ENCODE measurements at regions not wholly inside any gene's neighbourhood (a gene's known extent, or its start where the extent isn't known, plus 50 kb on each side); places are given as distances from the start of the nearest gene placed in this dataset.
"Not testable (repeated sequence)": the region's sequence is repeated elsewhere in the genome, so short reads cannot be mapped to it uniquely, and the experiment has no call there.

GRCh38 chr17:30624180-30624579 lies 147.0 kb downstream of the GOSR1 start:
- DNase-seq: not testable (repeated sequence)

GRCh38 chr17:30609682-30610081 lies 132.5 kb downstream of the GOSR1 start:
- not testable (repeated sequence) for DNase-seq

GRCh38 chr17:30605523-30605922 lies 128.3 kb downstream of the GOSR1 start:
- no peak for DNase-seq

GRCh38 chr17:30605027-30605426 lies 127.8 kb downstream of the GOSR1 start:
- no peak for DNase-seq

DNA sequence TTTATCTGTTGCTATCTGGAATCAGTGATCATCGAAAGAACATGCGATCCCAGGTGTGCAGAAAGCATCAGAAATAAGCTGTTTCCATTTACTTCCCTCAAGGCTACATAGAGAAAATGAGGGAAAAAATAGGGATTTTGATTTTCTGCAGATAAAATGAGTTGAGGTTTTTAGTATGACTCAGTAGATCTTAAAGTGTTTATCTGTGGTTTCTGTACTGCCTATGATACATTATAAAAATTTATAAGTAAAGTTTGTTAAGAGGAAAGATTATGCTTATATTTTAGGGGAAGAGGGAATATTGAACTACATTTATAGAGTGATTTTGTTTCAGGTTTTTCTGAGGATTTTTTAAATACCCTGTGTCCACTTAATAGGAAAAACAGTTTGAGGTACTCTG lies 125.2 kb downstream of the GOSR1 start:
- not testable (repeated sequence) for DNase-seq

DNA sequence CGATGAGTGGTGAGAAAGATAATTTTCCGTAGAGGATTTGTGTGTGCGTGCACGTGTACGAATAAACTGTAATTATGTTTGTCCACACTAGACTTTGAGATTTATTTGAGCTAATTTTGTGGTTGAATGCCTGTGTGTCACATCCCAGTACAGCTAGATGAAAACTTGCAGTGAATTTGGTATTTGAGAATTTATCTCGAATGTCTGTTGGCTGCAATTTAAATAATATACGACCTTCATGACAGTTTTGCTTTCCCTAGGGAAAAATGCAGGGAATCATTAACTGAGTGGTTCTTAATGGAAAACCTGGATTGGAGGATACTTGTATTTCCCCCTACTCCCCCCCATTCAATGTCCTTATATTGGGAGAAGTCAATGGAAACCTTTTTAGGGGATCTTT lies 124.8 kb downstream of the GOSR1 start:
- not testable (repeated sequence) for DNase-seq

GRCh38 chr17:30600830-30601494 lies 123.8 kb downstream of the GOSR1 start:
- no peak for DNase-seq

DNA sequence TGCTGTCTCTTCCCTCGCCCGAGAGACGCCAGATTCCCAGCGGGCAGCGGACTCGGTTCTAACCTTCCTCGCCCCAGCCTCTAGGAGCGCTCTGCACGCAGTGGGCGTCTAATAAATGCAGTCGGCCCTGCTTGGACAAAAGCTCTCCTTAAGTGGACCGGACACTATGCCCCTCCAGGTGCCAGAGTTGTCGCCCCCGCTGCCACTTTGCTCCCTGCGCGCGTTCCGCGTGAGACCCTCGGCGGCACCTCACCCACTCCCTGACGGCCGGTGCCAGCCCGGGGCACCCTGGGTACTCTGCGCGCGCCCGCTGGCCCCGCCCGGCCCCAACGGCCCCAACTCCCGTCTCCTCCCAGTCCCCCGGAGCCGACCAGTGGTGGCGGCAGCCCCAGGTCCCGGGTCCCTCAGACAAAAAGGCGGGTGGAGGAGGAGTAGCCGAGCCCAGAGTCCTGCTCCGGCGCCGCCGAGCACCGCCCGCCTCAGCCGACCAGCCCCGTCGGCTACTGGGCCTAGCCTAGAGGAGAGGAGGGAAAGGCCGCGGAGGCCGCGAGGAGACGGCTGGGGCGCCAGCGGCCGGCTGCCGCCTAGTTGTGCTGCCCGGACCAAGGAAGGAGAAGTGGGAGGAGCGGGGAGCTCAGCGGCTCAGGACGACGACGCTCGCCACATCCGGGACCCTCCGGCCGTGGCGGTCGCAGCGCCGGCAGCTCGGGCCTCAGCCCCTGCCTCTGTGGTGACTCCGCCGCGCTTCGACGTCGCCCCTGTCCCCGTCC lies 123.0 kb downstream of the GOSR1 start:
- DNase-seq: peak; percentile 60

GRCh38 chr17:30599428-30600059 lies 122.3 kb downstream of the GOSR1 start:
- DNase-seq: no peak

DNA sequence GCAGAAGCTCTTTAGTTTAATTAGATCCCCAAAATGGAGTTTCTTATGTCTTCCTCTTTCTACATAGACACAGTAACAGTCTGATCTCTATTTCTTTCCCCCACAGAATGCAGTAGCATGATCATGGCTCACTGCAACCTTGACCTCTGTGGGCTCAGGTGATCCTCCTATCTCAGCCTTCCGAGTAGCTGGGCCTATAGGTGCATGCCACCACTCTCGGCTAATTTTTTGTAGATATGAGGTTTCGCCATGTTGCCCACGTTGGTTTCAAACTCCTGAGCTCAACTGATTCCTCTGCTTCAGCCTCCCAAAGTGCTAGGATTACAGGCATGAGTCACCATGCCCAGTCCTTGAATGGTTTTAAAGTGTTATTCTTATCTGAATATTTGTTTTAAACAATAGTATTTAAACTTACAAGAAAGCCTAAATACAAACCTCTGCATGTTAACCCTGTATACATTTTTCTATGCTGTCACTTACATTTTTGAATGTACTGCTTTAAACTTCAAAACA lies 120.6 kb downstream of the GOSR1 start:
- DNase-seq: no peak

- DNase-seq: not testable (repeated sequence)
These were observed 120.0 kb downstream of the GOSR1 start for GRCh38 chr17:30596948-30597775.

- DNase-seq: not testable (repeated sequence)
These were observed 117.8 kb downstream of the GOSR1 start for GRCh38 chr17:30594953-30595371.

DNA sequence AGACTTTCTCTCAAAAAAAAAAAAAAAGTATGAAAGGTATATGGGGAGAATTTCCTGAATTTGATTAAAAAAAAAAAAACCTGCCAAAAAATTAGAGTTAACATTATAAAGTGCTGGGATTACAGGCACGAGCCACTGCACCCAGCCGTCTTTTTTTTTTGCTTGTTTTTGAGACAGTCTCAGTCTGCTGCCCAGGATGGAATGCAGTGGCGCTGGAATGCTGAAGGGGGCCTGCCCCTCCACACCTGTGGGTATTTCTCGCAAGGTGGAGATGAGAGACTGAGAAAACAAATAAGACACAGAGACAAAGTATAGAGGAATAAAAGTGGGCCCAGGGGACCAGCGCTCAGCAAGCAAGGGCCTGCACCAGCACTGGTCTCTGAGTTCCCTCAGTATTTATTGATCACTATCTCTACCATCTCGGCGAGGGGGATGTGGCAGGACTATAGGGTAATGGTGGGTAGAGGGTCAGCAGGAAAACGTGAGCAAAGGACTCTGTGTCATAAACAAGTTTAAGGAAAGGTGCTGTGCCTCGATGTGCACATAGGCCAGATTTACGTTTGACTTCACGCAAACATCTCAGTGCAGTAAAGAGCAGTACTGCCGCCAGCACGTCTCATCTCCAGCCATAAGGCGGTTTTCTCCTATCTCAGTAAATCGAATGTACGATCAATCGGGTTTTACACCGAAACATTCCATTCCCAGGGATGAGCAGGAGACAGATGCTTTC lies 117.2 kb downstream of the GOSR1 start:
- DNase-seq: no peak

DNA sequence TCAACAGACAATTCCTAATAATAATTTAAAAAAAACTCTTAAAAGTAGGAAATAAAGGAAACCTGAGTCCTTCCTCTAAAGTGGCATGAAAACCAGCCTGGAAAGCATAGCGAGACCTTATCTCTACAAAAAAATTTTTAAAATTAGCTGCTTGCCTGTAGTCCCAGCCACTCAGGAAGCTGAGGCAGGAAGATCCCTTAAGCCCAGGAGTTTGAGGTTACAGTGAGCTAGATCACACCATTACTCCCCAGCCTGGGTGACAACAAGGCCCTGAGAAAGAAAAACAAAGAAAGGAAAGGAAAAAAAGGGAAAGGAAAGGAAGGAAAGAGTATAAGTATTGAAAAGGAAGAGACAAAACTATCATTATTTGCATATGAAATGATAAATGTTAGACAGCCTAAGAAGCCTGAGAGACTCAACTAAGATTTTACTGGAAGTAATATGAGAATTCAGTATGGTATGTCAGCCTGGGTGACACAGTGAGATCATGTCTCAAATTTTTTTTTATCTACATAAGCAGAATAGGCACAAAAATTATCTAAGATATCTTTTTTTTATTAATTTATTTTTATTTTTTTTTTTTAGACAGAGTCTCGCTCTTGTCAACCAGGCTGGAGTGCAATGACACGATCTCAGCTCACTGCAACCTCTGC lies 113.0 kb downstream of the GOSR1 start:
- no peak for DNase-seq

DNA sequence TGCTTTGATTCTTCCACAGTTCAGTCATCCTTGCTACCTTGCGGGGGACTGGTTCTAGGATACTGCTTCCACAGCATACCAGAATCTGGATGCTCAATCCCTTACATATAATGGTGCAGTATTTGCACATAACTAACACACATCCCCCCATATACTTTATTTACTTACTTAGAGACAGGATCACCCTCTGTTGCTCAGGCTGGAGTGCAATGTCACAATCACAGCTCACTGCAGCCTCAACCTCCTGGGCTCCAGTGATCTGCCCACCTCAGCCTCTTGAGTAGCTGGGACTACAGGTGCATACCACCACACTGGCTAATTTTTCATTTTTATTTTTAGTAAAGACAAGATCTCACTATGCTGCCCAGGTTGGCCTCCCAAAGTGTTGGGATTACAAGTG lies 112.2 kb downstream of the GOSR1 start:
- DNase-seq: no peak

GRCh38 chr17:30588798-30589247 lies 111.6 kb downstream of the GOSR1 start:
- no peak for DNase-seq

- DNase-seq: no peak
These were observed 109.8 kb downstream of the GOSR1 start for GRCh38 chr17:30586818-30587595.

- no peak for DNase-seq
These were observed 107.6 kb downstream of the GOSR1 start for GRCh38 chr17:30584810-30585209.

- DNase-seq: no peak
These were observed 103.7 kb downstream of the GOSR1 start for GRCh38 chr17:30580916-30581315.

GRCh38 chr17:30579610-30580315 lies 102.6 kb downstream of the GOSR1 start:
- DNase-seq: no peak

Data from CD4-positive, alpha-beta T cell treated with Interleukin-21 for 1 hour (primary cell).